ENCODE measurements at regions not wholly inside any gene's neighbourhood (a gene's known extent, or its start where the extent isn't known, plus 50 kb on each side); places are given as distances from the start of the nearest gene placed in this dataset.

DNA sequence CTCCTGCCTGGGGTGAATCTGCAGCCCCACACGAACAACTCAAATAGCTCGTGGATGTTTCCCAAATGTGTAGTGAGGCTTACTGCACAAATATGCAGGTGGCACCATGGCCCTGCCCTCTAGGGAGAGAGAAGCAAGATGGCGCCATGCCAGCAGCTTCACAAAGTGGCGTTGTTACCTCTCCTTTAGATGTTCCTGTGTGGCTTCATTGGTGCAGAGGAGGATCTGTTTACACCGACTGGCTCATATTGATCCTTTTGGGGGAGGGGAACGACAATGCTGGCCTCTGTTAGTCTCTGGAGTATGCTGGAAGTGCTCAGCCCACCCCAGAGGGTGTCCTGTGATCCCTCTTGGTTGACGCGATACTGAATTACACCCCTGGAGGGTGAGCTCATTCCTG, 99.5 kb upstream of the GATA6 start:
- H2AFZ ChIP-seq (ENCODE audit: low read depth, low read length): no peak overlapping the region
- no peaks in the 10 kb centered on the region for H4K20me1 ChIP-seq (ENCODE audit: insufficient read depth, low read length)
- H3K4me1 ChIP-seq (ENCODE audit: insufficient read depth, low read length): no peaks in the 10 kb centered on the region
- DNase-seq (no peak), ATAC-seq (ENCODE audit: insufficient read depth, low read depth) (no peak)
- no peak overlapping the region for H3K4me3 ChIP-seq (ENCODE audit: low read depth in 1 of 2, low read length in 2 of 2)
- no peak overlapping the region for H3K4me2 ChIP-seq (ENCODE audit: insufficient read depth, low read length)
- H3K27ac ChIP-seq (ENCODE audit: low read length): no peak overlapping the region
- H3K9ac ChIP-seq (ENCODE audit: low read depth, low read length): no peak overlapping the region
- no peaks in the 10 kb centered on the region for H3K9me3 ChIP-seq (ENCODE audit: insufficient read depth, low read length, severe bottlenecking)
- no peaks in the 10 kb centered on the region for H3K27me3 ChIP-seq (ENCODE audit: insufficient read depth, low read length, poor library complexity)
- no peak for TF ChIP-seq CTCF (IDR thresholded peaks at IDR 0.05; ENCODE audit: borderline replicate concordance, extremely low read depth, low read length, poor library complexity, severe bottlenecking)
- no peaks in the 10 kb centered on the region for H3K36me3 ChIP-seq (ENCODE audit: insufficient read depth, low read length)
- no peaks in the 10 kb centered on the region for H3K79me2 ChIP-seq (ENCODE audit: insufficient read depth, low read length)

- Histone ChIP-seq H3K36me3 (ENCODE audit: insufficient read depth, low read length) (no peaks in the 10 kb centered on the region), H3K4me2 (ENCODE audit: insufficient read depth, low read length) (no peak overlapping the region), H3K9me3 (ENCODE audit: insufficient read depth, low read length, severe bottlenecking) (no peaks in the 10 kb centered on the region), H3K4me3 (ENCODE audit: low read depth in 1 of 2, low read length in 2 of 2) (no peak overlapping the region), H3K9ac (ENCODE audit: low read depth, low read length) (no peak overlapping the region), H3K79me2 (ENCODE audit: insufficient read depth, low read length) (no peaks in the 10 kb centered on the region), H3K27me3 (ENCODE audit: insufficient read depth, low read length, poor library complexity) (no peaks in the 10 kb centered on the region), H3K27ac (ENCODE audit: low read length) (no peak overlapping the region), H4K20me1 (ENCODE audit: insufficient read depth, low read length) (no peaks in the 10 kb centered on the region), H2AFZ (ENCODE audit: low read depth, low read length) (no peak overlapping the region), H3K4me1 (ENCODE audit: insufficient read depth, low read length) (no peaks in the 10 kb centered on the region)
- ATAC-seq (ENCODE audit: insufficient read depth, low read depth) (no peak), DNase-seq (no peak)
- TF ChIP-seq EZH2 (IDR thresholded peaks at IDR 0.05; ENCODE audit: borderline replicate concordance, low read depth, low read length, severe bottlenecking) (no peak), CTCF (IDR thresholded peaks at IDR 0.05; ENCODE audit: borderline replicate concordance, extremely low read depth, low read length, poor library complexity, severe bottlenecking) (no peak)
Measured at GRCh38 chr18:22073411-22073810, 96.0 kb upstream of the GATA6 start.

- Histone ChIP-seq H3K27me3 (ENCODE audit: insufficient read depth, low read length, poor library complexity) (no peaks in the 10 kb centered on the region), H2AFZ (ENCODE audit: low read depth, low read length) (no peak overlapping the region), H3K9me3 (ENCODE audit: insufficient read depth, low read length, severe bottlenecking) (no peaks in the 10 kb centered on the region), H3K79me2 (ENCODE audit: insufficient read depth, low read length) (no peaks in the 10 kb centered on the region), H4K20me1 (ENCODE audit: insufficient read depth, low read length) (no peaks in the 10 kb centered on the region), H3K4me1 (ENCODE audit: insufficient read depth, low read length) (no peaks in the 10 kb centered on the region), H3K27ac (ENCODE audit: low read length) (no peak overlapping the region), H3K4me2 (ENCODE audit: insufficient read depth, low read length) (no peak overlapping the region), H3K9ac (ENCODE audit: low read depth, low read length) (no peak overlapping the region), H3K36me3 (ENCODE audit: insufficient read depth, low read length) (no peaks in the 10 kb centered on the region), H3K4me3 (ENCODE audit: low read depth in 1 of 2, low read length in 2 of 2) (no peak overlapping the region)
- TF ChIP-seq CTCF (IDR thresholded peaks at IDR 0.05; ENCODE audit: borderline replicate concordance, extremely low read depth, low read length, poor library complexity, severe bottlenecking) (no peak), EZH2 (IDR thresholded peaks at IDR 0.05; ENCODE audit: borderline replicate concordance, low read depth, low read length, severe bottlenecking) (no peak)
- ATAC-seq (ENCODE audit: insufficient read depth, low read depth) (no peak), DNase-seq (no peak)
Measured at GRCh38 chr18:22074282-22075070, 94.9 kb upstream of the GATA6 start.
